KG1 (cell line): ENCODE measurements at regions not wholly inside any gene's neighbourhood (a gene's known extent, or its start where the extent isn't known, plus 50 kb on each side); places are given as distances from the start of the nearest gene placed in this dataset.

Source experiments
- DNase-seq: peaks from one replicate; lab custom pipeline; 2025; lab: John Stamatoyannopoulos, UW

DNA sequence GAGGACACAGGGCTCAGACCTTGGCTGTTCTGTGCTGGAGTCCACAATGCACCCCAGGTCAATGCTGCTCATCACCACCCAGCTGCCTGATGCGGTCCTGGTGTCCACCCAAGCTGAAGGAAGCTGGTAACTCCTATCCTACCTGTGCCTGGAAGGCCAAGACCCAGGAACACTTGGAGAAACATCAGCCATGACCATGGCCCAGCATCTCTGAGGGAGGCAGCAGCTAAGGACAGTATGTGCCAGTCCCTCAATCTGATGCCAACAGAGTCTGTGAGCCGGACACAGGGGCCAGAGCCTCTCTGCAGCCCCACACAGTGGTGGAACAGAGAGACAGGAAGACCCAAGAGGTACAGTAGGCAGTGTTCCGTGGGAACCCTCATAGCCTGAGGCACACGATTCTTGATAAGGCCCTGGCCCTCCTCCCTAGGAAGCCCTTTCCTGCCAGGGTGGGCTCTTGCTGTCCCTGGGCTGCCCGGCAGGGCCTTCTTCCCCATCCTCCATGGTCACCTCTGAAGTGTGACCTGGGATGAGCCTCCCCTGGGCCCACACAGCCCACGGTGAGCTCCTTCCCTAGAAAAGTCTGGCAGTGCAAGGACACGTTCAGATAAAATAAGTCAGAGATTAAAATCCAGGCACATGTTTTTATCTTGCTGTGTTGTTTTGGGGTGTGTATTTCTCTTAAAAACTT lies 170.7 kb downstream of the THBS2 start:
- no peak for DNase-seq

DNA sequence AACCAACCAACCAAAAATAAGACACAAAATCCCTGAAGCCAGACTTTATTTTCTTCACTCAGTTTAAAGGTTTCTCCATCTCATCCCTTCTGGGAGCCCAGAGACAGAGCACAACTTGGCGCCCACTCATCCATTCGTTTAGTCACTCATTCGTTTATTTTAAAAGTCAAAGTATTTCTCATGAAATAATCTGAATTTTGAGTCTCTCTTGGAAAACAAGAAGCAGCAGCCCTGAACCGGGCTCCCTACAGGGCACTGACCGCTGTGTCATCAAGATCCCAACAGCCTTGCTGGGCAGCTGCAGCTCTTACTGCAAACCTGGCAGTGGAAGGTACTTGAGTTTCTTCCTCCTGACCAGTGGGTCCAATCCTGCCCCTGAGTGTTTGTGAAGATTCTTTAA lies 171.6 kb downstream of the THBS2 start:
- DNase-seq, result no peak

DNA sequence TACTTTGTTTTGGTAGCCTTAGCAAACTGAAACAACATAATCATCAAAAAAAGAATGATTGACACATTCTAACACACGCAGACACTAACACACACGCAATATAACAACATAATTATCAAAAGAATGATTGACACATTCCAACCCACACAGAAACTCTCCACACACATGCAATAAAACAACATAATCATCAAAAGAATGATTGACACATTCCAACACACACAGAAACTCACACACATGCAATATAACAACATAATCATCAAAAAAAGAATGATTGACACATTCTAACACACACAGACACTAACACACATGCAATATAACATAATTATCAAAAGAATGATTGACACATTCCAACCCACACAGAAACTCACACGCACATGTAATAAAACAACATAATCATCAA lies 172.4 kb downstream of the THBS2 start:
- DNase-seq, result no peak

DNA sequence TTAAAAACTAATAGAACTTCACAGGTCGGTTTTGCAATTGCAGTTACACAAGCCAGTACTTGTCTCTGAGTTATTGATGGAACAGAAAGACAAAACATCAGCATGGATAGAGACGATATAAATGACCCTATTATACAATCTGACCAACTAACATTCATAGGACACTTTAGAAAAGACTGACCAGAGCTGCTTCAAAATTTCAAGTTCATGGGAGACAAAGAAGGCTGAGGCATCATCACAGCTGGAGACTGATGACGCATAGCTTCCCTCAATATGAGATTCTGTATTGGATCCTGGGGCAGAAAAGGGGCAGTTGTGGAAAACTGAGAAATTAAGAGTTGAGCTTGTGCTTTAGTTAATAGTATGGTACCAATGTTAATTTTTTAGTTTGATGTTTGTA lies 174.0 kb downstream of the THBS2 start:
- no peak for DNase-seq

DNA sequence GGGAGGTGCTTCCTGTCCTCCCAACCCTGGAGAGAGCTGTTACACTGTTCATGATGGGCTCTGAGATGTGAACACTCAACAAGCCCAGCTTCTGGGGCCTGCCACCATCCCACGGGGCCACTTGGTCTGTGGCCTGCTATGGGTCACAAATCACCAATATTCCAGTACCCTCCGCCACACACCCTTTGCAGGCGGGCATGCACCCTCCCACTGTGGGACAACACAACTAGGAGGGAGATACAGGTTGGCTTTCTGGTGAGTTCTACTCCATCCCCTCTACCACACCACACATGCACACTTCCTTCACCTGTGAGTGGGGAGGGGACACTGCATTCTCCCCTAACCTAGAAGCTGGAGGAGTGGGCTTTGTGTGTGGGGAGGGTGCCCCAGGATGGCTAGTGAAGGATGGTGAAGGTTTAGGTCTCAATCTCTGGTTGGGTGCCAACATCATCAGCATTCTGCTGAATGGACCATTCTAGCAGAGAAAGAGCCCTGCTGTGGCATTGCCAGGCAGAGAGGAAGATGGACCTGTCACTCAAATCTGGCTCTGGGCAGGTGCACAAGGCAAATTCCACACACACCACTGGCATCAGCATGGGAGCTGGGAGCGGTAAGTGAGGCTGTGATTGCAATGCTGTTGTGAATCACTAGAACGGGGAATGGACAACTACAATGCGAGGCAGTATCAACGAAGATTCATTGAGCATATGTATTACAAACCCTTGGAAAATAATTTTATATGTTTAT lies 175.1 kb downstream of the THBS2 start:
- DNase-seq, result no peak

DNA sequence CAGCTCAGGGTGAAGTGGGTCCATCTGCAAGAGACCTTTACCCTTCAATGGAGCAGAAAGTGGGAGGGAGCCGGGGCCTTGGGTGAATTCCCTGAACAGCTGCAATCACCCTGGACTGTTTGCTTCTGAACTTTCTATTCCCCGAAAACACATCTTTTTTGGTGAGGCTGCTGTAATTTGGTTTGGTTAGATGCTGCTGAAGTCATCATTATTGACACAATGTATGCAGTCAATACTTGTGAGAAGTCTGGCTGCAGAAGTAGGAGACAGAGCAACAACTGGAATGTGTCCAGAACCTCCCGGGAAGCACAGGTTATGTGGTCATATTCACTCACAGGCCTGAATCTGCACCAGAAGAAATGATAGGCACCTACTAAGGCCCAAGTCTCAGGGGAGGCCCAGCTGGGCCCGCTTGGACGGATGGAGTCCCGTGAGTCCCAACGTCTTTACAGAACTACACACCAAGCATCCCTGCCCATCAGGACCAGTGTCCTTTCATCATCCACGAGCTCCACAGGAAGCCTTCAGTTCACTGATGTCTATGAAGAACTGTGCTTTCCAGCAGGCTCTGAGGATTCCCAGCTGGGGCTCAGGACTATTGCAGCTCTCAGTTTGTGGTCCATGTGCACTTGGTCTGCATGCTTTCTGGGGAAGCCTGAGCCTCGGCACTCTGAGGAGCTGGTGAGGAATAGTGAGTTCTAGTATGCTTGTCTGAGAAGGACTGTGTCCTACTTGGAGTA lies 177.6 kb downstream of the THBS2 start:
- DNase-seq, result no peak

DNA sequence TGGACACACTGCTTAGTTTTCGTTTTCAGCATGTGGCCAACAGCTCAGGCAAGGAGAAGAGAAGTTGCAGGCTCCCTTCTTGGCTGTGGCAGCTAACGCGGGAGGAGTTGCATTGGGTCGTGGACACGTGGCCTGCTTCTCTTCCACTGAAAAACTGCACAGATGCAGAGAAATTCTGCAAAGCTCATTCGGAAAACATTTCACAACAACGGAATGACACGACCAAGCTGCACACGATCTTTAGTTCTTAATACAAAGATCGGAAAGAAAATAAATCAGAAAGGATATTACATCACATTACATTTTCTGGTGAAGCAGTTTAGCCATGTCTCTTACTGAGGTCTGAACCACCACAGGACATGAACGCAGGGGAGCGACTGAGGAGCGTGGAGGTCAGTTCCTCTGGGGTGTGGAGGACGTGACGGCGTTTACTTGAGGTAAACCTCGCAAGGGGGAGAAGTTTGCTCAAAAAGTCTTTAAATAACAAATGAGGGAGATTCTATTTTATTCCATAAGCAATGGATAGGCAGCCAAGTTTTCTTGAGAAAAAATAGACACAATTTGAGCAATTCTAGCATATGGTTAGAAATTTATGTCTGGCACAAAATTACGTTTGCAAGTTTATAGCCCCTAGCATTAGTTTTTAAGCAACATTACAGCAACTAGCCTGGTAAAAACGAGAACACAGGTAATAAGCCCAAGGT lies 178.3 kb downstream of the THBS2 start:
- no peak for DNase-seq

DNA sequence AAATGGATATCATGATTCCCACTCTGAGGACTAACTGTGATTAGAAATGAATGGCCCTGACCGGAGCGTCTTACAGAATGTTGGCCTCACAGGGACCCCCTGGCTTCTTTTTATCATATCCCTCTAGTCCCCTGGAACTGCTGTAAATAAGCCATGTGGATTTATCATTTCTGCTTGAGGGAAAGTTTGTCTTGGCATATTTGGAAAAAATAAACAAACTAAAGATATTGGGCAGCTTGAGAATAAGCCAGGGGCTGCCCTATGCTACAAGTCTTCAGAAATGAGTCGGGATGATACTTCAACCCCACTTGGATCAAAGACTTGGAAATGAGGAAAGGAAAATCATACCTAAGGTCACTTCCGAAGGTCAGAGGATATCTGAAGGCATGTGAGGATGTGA lies 179.1 kb downstream of the THBS2 start:
- no peak for DNase-seq

DNA sequence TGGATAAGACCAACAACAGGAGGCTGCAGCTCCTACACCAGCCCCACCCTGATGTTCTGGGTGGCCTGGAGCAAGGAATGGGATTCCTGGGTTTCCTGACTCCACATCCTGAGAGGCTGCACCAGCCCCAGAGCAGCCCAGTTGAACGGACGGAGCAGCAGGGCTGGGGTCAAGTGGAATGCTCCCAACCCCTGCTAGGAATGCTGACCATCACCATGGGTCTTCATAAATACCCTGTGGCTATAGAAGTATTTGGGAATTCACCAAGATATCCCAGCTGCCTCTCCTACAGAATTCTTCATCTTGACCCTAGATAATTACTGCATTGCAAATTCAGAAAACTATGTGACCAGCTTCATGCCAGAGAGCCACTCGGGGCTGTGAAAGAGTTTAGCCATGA lies 180.3 kb downstream of the THBS2 start:
- no peak for DNase-seq

DNA sequence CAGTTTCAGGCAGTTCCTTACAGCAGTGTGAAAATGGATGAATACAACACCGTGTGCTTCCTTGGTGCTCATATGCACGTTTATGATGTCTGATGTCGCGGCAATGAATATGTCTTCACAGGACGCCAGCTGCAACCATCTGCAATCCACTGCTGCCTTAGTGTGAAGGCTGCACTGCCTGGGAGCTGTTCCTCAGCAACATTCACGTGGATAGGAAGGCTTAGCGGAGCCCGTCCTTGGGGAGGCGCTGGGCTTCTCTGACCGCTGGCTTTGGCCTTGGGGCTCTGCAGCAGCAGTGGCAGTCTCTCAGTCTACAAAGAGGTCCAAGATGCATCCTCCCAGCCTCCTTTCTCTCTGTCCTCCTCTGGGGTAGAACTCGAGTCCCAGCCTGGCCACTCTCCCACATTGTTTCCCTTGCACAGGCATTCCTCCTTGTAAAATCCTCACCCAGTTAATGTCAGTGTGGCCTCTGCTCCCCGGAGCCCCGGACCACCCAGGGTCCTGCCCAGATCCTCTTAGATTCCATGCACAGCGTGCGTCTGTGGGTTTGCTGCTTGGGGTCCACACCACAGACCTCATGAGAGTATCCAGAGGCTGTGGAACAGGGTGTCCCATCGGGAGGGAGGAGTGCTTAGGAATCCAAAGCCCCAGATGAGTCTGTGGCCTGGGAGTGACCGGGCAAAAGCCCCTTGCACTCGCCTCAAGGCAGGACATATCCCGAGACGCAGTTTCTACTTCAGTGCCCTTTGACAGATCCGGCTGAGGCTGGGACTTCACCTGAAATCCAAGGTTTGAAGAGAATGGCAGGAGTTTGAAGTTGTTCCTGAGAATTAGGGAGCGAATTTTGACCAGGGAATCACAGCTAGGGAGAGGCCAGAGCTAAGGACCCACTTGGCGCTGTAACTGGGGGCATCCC lies 181.3 kb downstream of the THBS2 start:
- no peak for DNase-seq

DNA sequence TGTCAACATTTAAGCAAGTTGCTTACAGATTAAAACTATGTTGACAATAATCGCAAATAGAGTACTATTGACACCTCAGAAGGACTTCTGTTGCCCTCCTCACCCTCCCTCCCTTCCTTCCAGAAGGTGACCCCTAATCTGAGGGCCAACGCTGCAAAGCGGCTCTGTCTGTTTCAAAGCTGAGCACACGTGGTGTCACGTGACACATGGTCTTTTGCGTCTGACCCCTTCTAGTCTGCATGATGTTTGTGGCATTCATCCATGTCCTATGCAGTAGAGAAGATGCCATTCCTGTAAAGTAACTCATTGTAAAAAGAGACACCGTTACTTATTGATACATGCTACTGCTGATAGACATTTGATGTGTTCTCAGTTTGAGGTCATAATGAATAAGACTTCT lies 182.3 kb downstream of the THBS2 start:
- no peak for DNase-seq

DNA sequence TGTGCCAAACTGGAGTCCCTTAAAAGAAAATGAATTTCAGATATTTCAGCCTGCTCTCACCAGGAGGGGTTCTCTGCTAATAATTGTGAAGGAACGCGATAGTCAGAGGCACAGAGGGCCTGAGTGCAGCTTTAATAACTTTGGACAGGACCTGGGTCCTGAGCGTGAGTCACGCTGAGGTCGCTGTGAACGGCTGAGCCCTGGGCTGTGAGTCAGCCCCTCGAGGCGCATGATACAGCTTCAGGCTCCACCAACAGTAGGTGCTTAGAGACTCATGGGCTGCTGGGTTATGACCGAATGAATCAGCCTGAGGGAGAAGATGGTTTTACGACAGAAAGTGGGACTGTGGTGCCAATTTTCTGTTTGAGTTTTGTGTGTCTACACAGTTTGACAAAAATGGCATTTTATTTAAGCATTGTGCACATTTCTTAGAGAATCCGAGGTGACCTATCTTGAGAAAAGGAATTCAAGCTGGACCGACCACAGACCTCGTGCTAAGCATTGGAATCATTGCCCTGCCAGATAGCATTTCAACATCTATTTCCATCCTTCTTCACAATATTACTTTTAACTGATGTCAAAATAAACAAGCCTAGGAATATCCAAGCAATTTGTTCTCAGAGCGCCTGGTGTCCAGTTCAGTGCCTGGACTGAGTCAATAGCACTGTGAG lies 183.0 kb downstream of the THBS2 start:
- DNase-seq, result no peak

DNA sequence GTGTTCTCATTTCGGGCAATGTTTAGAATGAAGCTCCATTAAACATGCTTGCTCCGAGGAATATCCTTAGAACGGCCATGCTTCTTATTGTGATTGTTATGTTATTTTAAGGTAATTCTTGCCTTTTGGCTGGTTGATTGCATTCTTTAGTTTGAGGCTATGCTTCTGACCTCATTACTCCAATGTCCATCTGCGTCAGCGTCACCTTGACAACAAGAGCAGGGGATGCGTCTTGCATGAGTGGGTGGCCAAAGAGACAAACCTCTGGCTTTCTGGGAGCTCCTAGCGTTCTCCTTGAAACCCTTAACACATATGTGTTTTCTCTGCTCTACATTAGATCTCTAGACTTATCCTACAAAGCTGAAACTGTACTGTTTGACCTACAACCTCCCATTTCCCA lies 184.3 kb downstream of the THBS2 start:
- DNase-seq, result no peak

DNA sequence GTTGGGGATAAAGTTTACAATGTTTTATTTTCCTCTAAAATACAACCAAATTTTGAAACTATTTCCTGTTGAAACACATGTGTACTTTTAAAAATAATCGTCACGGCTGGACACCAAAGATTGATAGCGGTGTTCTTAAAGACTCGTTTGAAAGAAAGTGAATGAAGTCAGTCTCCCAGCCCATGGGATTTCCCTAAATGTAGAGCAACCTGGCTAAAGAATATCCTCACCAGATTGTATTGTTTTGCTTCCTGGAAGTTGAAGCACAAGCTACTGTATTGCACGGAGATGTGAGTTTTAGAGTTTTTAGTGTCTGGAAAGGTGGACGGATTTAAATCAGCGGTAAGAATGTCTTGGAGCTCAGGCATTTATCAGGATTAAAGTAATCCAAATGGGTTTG lies 189.5 kb downstream of the THBS2 start:
- DNase-seq, result no peak

DNA sequence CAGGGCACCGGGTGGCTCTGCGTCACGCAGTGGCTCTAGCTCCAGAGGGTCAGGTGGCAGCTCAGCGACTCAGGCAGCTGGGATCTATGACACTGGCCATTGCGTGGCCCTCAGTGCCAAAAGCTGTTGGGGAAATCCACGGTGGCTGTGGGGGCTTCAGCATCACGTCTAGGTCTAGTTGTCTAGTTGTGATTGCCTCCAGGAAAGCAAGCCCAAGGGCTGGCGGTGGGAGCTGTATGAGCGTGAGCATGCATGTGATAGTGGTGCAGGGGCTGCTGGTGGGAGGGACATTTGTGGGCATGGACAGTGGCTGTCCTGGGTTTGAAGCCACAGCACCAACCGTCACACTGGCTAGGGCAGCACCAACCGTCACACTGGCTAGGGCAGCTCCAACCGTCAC lies 191.4 kb downstream of the THBS2 start:
- DNase-seq, result no peak

DNA sequence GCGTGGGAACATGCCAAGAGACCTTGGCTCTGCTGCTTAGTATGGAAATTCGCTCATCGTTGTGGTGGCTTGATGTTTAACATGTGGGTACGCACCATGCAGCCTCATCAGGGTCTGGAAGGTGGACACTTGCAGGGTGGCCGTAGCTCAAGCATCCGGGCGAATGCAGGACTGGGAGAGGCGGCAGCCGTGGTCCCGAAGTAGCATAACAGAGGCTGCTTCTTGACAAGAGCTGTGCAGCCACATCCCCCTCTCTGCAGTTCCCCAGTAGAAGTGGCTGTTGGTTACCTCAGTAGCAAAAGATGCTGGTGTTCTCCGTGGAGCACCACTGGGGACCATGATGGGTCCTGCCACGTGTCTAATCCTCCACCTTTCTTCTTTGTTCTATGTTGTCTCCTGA lies 195.0 kb downstream of the THBS2 start:
- no peak for DNase-seq

DNA sequence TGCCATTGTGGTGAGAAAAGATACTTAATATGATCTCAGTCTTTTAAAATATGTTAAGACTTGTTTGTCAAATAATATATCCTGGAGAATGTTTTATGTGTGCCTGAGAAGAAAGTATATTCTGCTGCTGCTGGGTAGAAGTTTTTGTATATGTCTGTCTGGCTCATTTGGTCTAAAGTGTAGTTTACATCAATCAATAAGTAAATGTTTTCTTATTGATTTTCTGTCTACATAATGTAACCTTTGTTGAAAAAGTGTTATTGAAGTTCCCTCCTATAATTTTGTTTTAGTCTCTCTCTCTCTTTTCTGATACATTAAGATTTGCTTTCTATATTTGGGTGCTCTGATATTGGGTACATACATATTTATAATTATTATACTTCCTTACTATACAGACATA lies 201.2 kb downstream of the THBS2 start:
- DNase-seq, result no peak

DNA sequence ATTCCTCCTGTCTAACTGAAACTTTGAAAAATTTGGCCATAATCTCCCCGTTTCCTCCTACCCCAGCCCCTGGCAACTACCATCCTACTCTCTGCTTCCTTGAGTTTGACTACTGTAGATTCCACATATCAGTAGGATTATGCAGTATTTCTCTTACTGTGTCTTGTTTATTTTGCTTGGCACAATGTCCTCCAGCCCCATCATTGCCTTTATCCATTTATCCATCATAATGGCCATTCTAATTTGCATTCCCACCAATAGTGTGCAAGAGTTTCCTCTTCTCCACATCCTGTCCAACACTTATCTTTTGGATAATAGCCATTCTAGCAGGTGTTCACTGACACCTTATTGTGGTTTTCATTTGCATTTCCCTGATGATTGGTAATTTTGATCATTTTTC lies 202.3 kb downstream of the THBS2 start:
- no peak for DNase-seq

DNA sequence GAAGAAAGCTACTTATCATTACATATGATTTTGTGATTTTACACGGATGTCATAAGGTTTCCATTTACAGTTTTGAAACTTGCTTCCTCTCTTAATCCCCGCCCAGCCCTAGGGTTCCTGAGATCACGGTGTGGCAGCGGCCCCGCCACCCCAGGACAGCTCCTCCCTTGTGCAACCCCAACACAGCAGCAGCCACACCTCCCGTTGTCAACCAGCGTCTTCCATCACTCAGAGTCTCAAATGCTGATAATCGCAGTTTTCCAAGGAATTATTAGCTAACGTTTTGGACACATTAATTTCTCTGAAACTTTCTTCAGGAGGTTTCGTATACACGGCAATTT lies 204.8 kb downstream of the THBS2 start:
- DNase-seq, result no peak

DNA sequence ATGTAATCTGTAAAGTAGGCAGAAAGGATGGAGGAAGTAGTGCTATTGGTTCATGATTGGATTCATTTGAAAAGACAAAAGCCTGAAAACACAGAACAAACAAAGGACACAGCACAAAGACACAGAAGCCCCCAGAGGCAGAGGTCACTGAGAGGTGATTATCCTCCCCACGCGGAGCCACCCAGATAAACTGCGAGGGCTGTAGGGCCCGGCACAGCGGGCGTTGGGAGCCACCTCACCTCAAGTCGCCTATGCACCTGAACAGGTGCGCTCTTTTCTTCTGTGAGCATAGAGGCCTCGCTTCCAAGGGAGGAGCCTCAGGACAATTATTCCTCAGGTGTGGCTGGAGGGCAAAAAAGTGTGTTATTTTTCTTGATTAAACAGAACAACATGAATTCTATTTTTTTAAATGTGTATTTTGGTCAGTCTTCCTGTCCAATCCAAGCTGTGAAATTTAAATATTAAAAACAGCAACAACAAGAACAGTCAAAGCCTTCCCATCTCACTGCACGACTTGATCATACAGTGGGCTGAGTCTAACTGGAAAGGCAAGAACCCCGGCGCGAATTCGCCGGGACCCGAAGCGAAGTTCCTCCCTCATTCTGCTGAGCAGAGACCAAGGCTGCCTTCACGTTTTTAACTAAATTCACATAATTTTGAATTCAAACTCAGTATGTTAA lies 205.3 kb downstream of the THBS2 start:
- no peak for DNase-seq

DNA sequence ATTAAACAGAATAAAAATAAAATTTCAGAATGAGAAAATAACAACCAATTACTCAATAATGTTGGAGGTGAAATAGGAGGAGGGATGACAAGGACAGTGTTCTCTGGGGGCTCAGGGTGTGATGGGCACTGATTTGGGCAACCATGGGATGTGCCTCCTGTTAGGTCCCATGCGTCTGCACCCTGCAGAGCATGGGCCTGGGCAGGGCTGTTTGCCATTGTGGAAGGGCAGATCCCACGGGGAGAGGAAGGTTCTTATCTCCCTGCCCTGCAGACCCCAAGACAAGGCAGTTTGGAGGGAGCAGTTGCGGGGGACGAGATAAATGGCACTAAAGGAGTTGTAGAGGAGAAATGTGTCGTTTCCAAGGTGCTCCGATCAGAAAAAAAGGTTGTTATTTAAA lies 206.3 kb downstream of the THBS2 start:
- no peak for DNase-seq
